CD4-positive, alpha-beta T cell (primary cell): ENCODE measurements at regions not wholly inside any gene's neighbourhood (a gene's known extent, or its start where the extent isn't known, plus 50 kb on each side); places are given as distances from the start of the nearest gene placed in this dataset.
"Not testable (repeated sequence)": the region's sequence is repeated elsewhere in the genome, so short reads cannot be mapped to it uniquely, and the experiment has no call there.

Experiments used
- ATAC-seq: fragments of 200-7000 bp; cut with Tn5 transposase; one replicate; pipeline ENCODE4 v1.10.0; 2022; ENCODE audit warnings: mild to moderate bottlenecking; ENCODE audit not compliant: poor library complexity
- CTCF ChIA-PET: fragments of 350-600 bp; sonication (Branson Sonifier 250); formaldehyde crosslinking; loops from one replicate; lab custom pipeline; 2021; ENCODE audit warnings: antibody characterized with exemption, inconsistent platforms; lab: Charles Lee
- POLR2A ChIA-PET: fragments of 350-600 bp; sonication (Branson Sonifier 250); formaldehyde crosslinking; loops from one replicate; lab custom pipeline; 2021; ENCODE audit warnings: antibody characterized with exemption, inconsistent platforms; lab: Charles Lee
- DNase-seq, 14 experiments: peaks; one replicate each; pipeline ENCODE4 v3.0.0-alpha.2; 2013 to 2020; ENCODE audit warnings: mixed read lengths in 2 of 14
- H3K27ac ChIP-seq, 2 donors: one replicate each; pipeline versions ENCODE4 v1.5.1 to v1.7.0; 2013; ENCODE audit warnings: low read length in 2 of 2, low read depth in 1 of 2, mild to moderate bottlenecking in 1 of 2
- H3K27me3 ChIP-seq, 2 experiments: 1 replicate in 1 of 2; 2 replicates in 1 of 2; pipeline versions ENCODE4 v1.6.1 to v1.7.0; 2013; ENCODE audit warnings: low read length in 2 of 2, control low read depth in 1 of 2, mild to moderate bottlenecking in 1 of 2, moderate library complexity in 1 of 2; ENCODE audit not compliant: insufficient read depth in 2 of 2, control insufficient read depth in 1 of 2
- H3K36me3 ChIP-seq: one replicate; pipeline ENCODE4 v1.6.1; 2013; ENCODE audit warnings: low read length, control low read depth; ENCODE audit not compliant: insufficient read depth
- H3K4me1 ChIP-seq: one replicate; pipeline ENCODE4 v1.6.1; 2013; ENCODE audit warnings: low read length, control low read depth; ENCODE audit not compliant: insufficient read depth
- H3K4me3 ChIP-seq: one replicate; pipeline ENCODE4 v1.5.1; 2013; ENCODE audit warnings: mild to moderate bottlenecking, low read length, moderate library complexity
- H3K9me3 ChIP-seq, 2 experiments: 1 replicate in 1 of 2; 2 replicates in 1 of 2; pipeline versions ENCODE4 v1.6.1 to v1.7.0; 2013; ENCODE audit warnings: low read length in 2 of 2, mild to moderate bottlenecking in 2 of 2, control low read depth in 1 of 2, moderate library complexity in 1 of 2; ENCODE audit not compliant: control insufficient read depth in 1 of 2, insufficient read depth in 1 of 2
- H3K27ac Mint-ChIP-seq: one replicate; pipeline ENCODE4 v1.8.0; 2020; ENCODE audit warnings: mixed read lengths
- H3K27me3 Mint-ChIP-seq: one replicate; pipeline ENCODE4 v1.8.0; 2021; ENCODE audit warnings: mixed read lengths
- H3K36me3 Mint-ChIP-seq: one replicate; pipeline ENCODE4 v1.8.0; 2021; ENCODE audit warnings: low read depth, mixed read lengths
- H3K4me1 Mint-ChIP-seq: one replicate; pipeline ENCODE4 v1.8.0; 2021; ENCODE audit warnings: low read depth, mixed read lengths
- H3K4me3 Mint-ChIP-seq: one replicate; pipeline ENCODE4 v1.8.0; 2020; ENCODE audit warnings: mild to moderate bottlenecking, mixed read lengths
- H3K9me3 Mint-ChIP-seq: one replicate; pipeline ENCODE4 v1.8.0; 2020; ENCODE audit warnings: mixed read lengths
- intact Hi-C, 2 experiments: fragments of 100-400 bp; cut with DNase I in 1 of 2; cut with micrococcal nuclease in 1 of 2; formaldehyde crosslinking; loops; one replicate each; pipeline versions ENCODE4 v1.15.1 to v1.9.0; 2023 to 2025; cut with DNase I, micrococcal nuclease
- TF ChIP-seq, protein P1 (sequence below): fragments of 200-600 bp; IDR thresholded peaks from one replicate; pipeline ENCODE4 v1.8.0; 2022; ENCODE audit warnings: antibody characterized with exemption, mild to moderate bottlenecking

DNA sequence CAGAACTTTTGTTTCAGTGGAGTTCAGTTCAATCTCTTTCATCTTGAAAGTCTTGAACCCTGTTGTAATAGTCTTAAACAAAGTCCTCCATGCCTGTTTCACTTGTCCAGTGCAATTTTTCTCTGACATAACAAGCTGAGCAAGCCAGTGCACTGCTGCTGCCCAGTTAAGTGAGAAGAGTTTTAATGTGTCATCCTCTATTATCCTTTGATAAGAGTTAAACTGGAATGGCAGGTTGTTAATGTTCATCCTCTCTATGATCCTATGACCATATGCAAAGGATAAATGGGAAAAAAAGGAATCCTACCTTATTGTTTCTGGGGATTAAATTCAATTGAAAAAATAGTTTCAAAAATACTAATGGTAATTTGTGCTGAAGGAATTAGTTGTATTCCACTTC, 197.5 kb downstream of the FRK start:
- Histone ChIP-seq H3K9me3 (no peaks in the 10 kb centered on the region), H3K27me3 (no peaks in the 10 kb centered on the region), H3K4me1 (no peaks in the 10 kb centered on the region), H3K36me3 (no peaks in the 10 kb centered on the region), H3K4me3 (no peak overlapping the region), H3K27ac (no peak overlapping the region)
- Mint-ChIP-seq H3K36me3 (no peaks in the 10 kb centered on the region), H3K9me3 (peaks cover 10% of the 10 kb centered on the region), H3K4me3 (no peak overlapping the region), H3K27ac (no peak overlapping the region), H3K4me1 (no peaks in the 10 kb centered on the region), H3K27me3 (no peaks in the 10 kb centered on the region)
- DNase-seq (no peak), ATAC-seq (no peak)
- TF ChIP-seq, protein P1, sequence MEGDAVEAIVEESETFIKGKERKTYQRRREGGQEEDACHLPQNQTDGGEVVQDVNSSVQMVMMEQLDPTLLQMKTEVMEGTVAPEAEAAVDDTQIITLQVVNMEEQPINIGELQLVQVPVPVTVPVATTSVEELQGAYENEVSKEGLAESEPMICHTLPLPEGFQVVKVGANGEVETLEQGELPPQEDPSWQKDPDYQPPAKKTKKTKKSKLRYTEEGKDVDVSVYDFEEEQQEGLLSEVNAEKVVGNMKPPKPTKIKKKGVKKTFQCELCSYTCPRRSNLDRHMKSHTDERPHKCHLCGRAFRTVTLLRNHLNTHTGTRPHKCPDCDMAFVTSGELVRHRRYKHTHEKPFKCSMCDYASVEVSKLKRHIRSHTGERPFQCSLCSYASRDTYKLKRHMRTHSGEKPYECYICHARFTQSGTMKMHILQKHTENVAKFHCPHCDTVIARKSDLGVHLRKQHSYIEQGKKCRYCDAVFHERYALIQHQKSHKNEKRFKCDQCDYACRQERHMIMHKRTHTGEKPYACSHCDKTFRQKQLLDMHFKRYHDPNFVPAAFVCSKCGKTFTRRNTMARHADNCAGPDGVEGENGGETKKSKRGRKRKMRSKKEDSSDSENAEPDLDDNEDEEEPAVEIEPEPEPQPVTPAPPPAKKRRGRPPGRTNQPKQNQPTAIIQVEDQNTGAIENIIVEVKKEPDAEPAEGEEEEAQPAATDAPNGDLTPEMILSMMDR, result no peak
- ChIA-PET CTCF (no interaction called here), POLR2A (no interaction called here)
- intact Hi-C loops, result no loop called here

DNA sequence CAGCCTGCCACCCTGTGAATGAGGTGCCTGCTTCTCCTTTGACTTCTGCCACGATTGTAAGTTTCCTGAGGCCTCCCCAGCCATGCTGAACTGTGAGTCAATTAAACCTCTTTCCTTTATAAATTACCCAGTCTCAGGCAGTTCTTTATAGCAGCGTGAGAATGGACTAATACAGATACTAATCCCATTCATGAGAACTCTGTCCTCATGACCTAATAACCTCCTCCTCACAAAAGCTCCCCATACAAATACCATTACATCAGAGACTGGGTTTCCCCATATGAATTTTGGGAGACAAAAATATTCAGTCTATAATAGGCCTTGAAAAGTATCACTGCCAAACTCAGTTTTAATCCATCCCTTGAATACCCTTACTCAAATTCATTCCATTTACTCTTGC, 199.0 kb downstream of the FRK start:
- DNase-seq, intact Hi-C loops, H3K27me3 Mint-ChIP-seq, H3K4me1 ChIP-seq, H3K27ac ChIP-seq, H3K9me3 Mint-ChIP-seq, CTCF ChIA-PET, ATAC-seq, H3K27ac Mint-ChIP-seq, H3K4me3 Mint-ChIP-seq, H3K36me3 ChIP-seq, POLR2A ChIA-PET, H3K36me3 Mint-ChIP-seq, H3K27me3 ChIP-seq, H3K9me3 ChIP-seq, H3K4me1 Mint-ChIP-seq, H3K4me3 ChIP-seq: not testable (repeated sequence)

DNA sequence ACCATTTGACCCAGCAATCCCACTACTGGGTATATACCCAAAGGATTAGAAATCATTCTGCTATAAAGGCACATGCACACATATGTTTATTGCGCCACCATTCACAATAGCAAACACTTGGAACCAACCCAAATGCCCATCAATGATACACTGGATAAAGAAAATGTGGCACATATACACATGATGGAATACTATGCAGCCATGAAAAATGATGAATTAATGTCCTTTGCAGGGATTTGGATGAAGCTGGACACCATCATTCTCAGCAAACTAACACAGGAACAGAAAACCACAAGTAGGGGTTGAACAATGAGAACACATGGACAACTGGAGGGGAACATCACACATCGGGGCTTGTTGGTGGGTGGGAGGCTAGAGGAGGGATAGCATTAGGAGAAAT, 201.1 kb downstream of the FRK start:
- H3K27ac ChIP-seq, H3K27me3 ChIP-seq, H3K27ac Mint-ChIP-seq, ATAC-seq, intact Hi-C loops, H3K4me1 ChIP-seq, H3K4me1 Mint-ChIP-seq, H3K36me3 Mint-ChIP-seq, CTCF ChIA-PET, H3K36me3 ChIP-seq, H3K4me3 Mint-ChIP-seq, H3K4me3 ChIP-seq, H3K9me3 ChIP-seq, POLR2A ChIA-PET, H3K27me3 Mint-ChIP-seq, DNase-seq: not testable (repeated sequence)
- peaks cover 12% of the 10 kb centered on the region for H3K9me3 Mint-ChIP-seq

DNA sequence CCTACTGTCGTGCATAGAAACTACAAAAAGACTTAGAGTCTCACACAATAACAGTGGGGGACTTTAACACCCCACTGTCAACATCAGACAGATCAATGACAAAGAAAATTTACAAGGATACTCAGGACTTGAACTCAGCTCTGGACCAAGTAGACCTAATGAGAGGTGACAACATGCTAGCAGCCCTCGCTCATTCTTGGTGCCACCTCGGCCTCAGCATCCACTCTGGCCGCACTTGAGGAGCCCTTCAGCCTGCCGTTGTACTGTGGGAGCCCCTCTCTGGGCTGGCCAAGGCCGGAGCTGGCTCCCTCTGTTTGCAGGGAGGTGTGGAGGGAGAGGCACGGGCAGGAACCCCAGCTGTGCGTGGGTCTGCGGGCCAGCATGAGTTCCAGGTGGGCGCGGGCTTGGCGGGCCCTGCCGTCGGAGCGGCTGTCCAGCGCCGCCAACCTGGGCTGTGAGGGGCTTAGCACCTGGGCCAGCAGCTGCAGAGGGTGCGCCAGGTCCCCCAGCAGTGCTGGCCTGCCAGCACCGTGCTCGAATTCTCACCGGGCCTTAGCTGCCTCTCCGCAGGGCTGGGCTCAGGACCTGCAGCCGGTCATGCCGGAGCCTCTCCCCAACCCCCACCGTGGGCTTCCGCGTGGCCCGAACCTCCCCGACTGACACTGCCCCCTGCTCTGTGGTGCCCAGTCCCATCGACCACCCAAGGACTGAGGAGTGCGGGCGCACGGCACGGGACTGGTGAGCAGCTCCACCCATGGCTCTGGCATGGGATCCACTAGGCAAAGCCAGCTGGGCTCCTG, 205.6 kb downstream of the FRK start:
- ChIA-PET POLR2A (no interaction called here), CTCF (no interaction called here)
- no peak for DNase-seq
- H3K27ac ChIP-seq, result no peak overlapping the region
- ATAC-seq, result no peak
- no peaks in the 10 kb centered on the region for H3K36me3 ChIP-seq
- no peak overlapping the region for H3K4me3 ChIP-seq
- H3K9me3 Mint-ChIP-seq, result peaks cover 12% of the 10 kb centered on the region
- H3K27me3 Mint-ChIP-seq, result no peaks in the 10 kb centered on the region
- peaks cover 0 to 9% of the 10 kb centered on the region in 2 experiments for H3K9me3 ChIP-seq
- no peaks in the 10 kb centered on the region for H3K4me1 ChIP-seq
- intact Hi-C loops, result no loop called here
- no peaks in the 10 kb centered on the region for H3K4me1 Mint-ChIP-seq
- no peaks in the 10 kb centered on the region for H3K36me3 Mint-ChIP-seq
- no peak overlapping the region for H3K4me3 Mint-ChIP-seq
- H3K27me3 ChIP-seq, result no peaks in the 10 kb centered on the region
- H3K27ac Mint-ChIP-seq, result no peak overlapping the region
- TF ChIP-seq, protein P1, result no peak
